Heart right ventricle (tissue), 16 donors: ENCODE measurements at regions not wholly inside any gene's neighbourhood (a gene's known extent, or its start where the extent isn't known, plus 50 kb on each side); places are given as distances from the start of the nearest gene placed in this dataset.

Experiments used
- ATAC-seq, 8 donors: fragments of 200-7000 bp; cut with Tn5 transposase; one replicate each; pipeline ENCODE4 v1.9.1; 2020; ENCODE audit warnings: mild to moderate bottlenecking in 8 of 8, moderate library complexity in 8 of 8, moderate number of reproducible peaks in 1 of 8
- DNase-seq, 2 donors: peaks; one replicate each; pipeline ENCODE4 v3.0.0-alpha.2; 2020
- H3K27ac ChIP-seq, 10 donors: fragments of 200-600 bp; sonication (generic) in 2 of 10; one replicate each; pipeline versions ENCODE4 v1.5.0 to v1.8.0; 2020 to 2022; ENCODE audit warnings: mild to moderate bottlenecking in 3 of 10
- H3K27me3 ChIP-seq, 7 donors: fragments of 200-600 bp; one replicate each; pipeline ENCODE4 v1.8.0; 2021 to 2022; ENCODE audit warnings: mild to moderate bottlenecking in 2 of 7
- H3K36me3 ChIP-seq, 9 donors: fragments of 200-600 bp; sonication (generic) in 1 of 9; one replicate each; pipeline versions ENCODE4 v1.5.0 to v1.8.0; 2020 to 2022; ENCODE audit warnings: mild to moderate bottlenecking in 2 of 9
- H3K4me1 ChIP-seq, 9 donors: fragments of 200-600 bp; sonication (generic) in 1 of 9; one replicate each; pipeline versions ENCODE4 v1.5.0 to v1.8.0; 2020 to 2022; ENCODE audit warnings: mild to moderate bottlenecking in 4 of 9
- H3K4me3 ChIP-seq, 10 donors: fragments of 200-600 bp; sonication (generic) in 2 of 10; one replicate each; pipeline versions ENCODE4 v1.5.0 to v1.8.0; 2020 to 2022; ENCODE audit warnings: mild to moderate bottlenecking in 7 of 10, moderate library complexity in 2 of 10
- H3K9me3 ChIP-seq, 11 donors: fragments of 200-600 bp in 10 of 11; sonication (generic) in 2 of 11; one replicate each; pipeline versions ENCODE4 v1.5.0 to v1.8.0; 2013 to 2022; ENCODE audit warnings: mild to moderate bottlenecking in 2 of 11, control low read depth in 1 of 11, moderate library complexity in 1 of 11
- CTCF ChIP-seq, 9 donors: fragments of 200-600 bp; sonication (generic) in 2 of 9; IDR thresholded peaks; one replicate each; pipeline versions ENCODE4 v1.5.0 to v1.8.0; 2021 to 2022; ENCODE audit warnings: antibody characterized with exemption in 9 of 9, mild to moderate bottlenecking in 5 of 9, moderate library complexity in 1 of 9
- WGBS, 2 donors: extraction: QIAGEN DNeasy Blood & Tissue Kit; methylation state at CpG; one replicate each; pipeline ENCODE4 v1.1.7; 2013; ENCODE audit warnings: inconsistent platforms in 1 of 2; 5-methylcytosine and 5-hydroxymethylcytosine counted together
- intact Hi-C, 10 donors: fragments of 100-400 bp; cut with DNase I; formaldehyde crosslinking; loops; one replicate each; pipeline versions ENCODE4 v1.11.1 to v1.14.2; 2022
- donor health status: Arrhythmogenic right ventricular cardiomyopathy.
- donor health status: ischemic (EF 13 %, LVEDD 7.1; RV severe dilation, severe dysfunction).
- donor health status: healthy with polysubstance abuse.
- donor health status: DM: no; HTN: yes; CAD: no.
- donor health status: DM: no; HTN: no; CAD: no.
- donor health status: ischemic (EF 25% LVEDD 6.9; RV normal size, moderate dysfunction).
- donor health status: ischemic (EF 25% LVEDD 5.7; RV mildly dilated, moderate dysfunction).
- donor health status: healthy.
- donor health status: DM: yes; HTN: yes; CAD: no.
- donor health status: Ischemic cardiomyopathy.
- donor health status: ischemic (EF 35%, LVEDD 5.7; RV mildly dilated, moderate dysfunction).
- donor health status: nonischemic (EF 11% LVEDD 7.7; RV severe dilation, severe dysfunction).
- donor health status: DM: yes; HTN: yes; CAD: no.
- donor health status: PGD.
- donor health status: ischemic (EF 29% LVEDD 5.4; RV normal size, mild dysfunction).
- donor health status: nonischemic (EF 23%, LVEDD 6.1; RV moderate dilation, normal function).

GRCh38 chr4:3354455-3354811 is 61.6 kb downstream of the RGS12 start:
- 92 to 93% methylated on average over 4 of the region's 4 CpGs for WGBS, 2 donors
- Histone ChIP-seq H3K27me3 (no peaks in the 10 kb centered on the region), H3K9me3 (peaks cover 0 to 15% (median 0%) of the 10 kb centered on the region in 11 donors), H3K36me3 (no peaks in the 10 kb centered on the region), H3K4me1 (peaks cover 0 to 19% (median 5%) of the 10 kb centered on the region in 9 donors), H3K4me3 (no peak overlapping the region), H3K27ac (peak overlapping the region in 1 of 10 donors; percentile 20)
- intact Hi-C loops, result no loop called here
- DNase-seq (no peak), ATAC-seq (no peak)
- no peak for TF ChIP-seq CTCF (IDR thresholded peaks at IDR 0.05)

DNA sequence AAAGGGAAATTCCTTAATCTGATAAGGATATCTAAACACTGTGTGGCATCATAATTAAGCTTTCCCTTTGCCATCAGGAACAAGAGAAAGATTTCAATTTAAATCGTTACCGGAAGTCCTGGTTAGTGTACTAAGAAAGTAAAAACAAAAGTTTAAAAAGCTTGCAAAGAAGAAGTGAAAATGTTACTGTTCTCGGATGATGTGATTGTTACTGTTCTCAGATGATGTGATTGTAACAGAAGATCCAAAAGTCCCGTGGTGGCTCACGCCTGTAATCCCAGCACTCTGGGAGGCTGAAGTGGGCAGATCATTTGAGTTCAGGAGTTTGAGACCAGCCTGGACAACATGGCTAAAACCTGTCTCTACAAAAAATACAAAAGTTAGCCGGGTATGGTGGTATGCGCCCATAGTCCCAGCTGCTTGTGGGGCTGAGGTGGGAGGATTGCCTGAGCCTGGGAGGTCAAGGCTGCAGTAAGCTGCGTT is 62.5 kb downstream of the RGS12 start:
- ATAC-seq (no peak), DNase-seq (no peak)
- Histone ChIP-seq H3K27me3 (no peaks in the 10 kb centered on the region), H3K4me3 (no peak overlapping the region), H3K9me3 (peaks cover 0 to 15% (median 0%) of the 10 kb centered on the region in 11 donors), H3K27ac (peak overlapping the region in 1 of 10 donors; percentile 20), H3K4me1 (peaks cover 0 to 22% (median 5%) of the 10 kb centered on the region in 9 donors), H3K36me3 (no peaks in the 10 kb centered on the region)
- TF ChIP-seq CTCF (IDR thresholded peaks at IDR 0.05), result no peak
- intact Hi-C loops, result no loop called here
- whole genome bisulfite sequencing, 2 donors, result 79 to 81% methylated on average over 8 of the region's 8 CpGs

- ATAC-seq (no peak), DNase-seq (no peak)
- no peaks in the 10 kb centered on the region for H3K36me3 ChIP-seq
- no peaks in the 10 kb centered on the region for H3K27me3 ChIP-seq
- WGBS, 2 donors, result 55 to 90% methylated on average over 1 of the region's 1 CpG
- no peak for TF ChIP-seq CTCF (IDR thresholded peaks at IDR 0.05)
- H3K9me3 ChIP-seq, result peaks cover 0 to 6% (median 0%) of the 10 kb centered on the region in 11 donors
- no peak overlapping the region for H3K4me3 ChIP-seq
- H3K27ac ChIP-seq, result no peak overlapping the region
- H3K4me1 ChIP-seq, result peaks cover 0 to 22% (median 5%) of the 10 kb centered on the region in 9 donors
- intact Hi-C loops, result no loop called here
Observed at GRCh38 chr4:3358656-3359055, 65.8 kb downstream of the RGS12 start.

DNA sequence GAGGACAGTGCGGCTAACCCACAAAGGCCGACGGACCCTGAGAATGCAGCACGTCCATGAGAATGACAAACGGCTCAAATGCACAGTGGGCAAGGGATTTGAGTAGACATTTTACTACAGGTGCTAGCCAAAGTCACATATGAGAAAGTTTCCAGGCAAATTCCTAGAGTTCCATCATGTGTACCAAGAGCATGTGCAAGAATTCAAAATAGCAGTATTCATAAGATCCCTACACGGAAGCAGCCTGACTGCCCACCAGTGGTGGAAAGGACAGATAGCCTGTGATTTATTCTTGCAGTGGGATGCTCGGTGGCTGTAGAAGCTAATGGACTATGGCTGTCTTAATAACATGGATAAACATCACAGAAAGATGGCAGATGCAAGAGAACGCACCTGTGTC is 68.0 kb downstream of the RGS12 start:
- H3K27me3 ChIP-seq, result no peaks in the 10 kb centered on the region
- no peak for TF ChIP-seq CTCF (IDR thresholded peaks at IDR 0.05)
- DNase-seq, result no peak
- peaks cover 0 to 6% (median 0%) of the 10 kb centered on the region in 11 donors for H3K9me3 ChIP-seq
- ATAC-seq, result no peak
- H3K4me3 ChIP-seq, result no peak overlapping the region
- WGBS, 2 donors, result 94 to 96% methylated on average over 8 of the region's 8 CpGs
- intact Hi-C loops, result no loop called here
- peaks cover 0 to 13% (median 0%) of the 10 kb centered on the region in 9 donors for H3K4me1 ChIP-seq
- no peaks in the 10 kb centered on the region for H3K36me3 ChIP-seq
- no peak overlapping the region for H3K27ac ChIP-seq
